GM18498 (cell line): ENCODE measurements at regions not wholly inside any gene's neighbourhood (a gene's known extent, or its start where the extent isn't known, plus 50 kb on each side); places are given as distances from the start of the nearest gene placed in this dataset.
A peak's percentile ranks its signal among the peaks of the same experiment; 100 is the strongest.

Experiments used
- ATAC-seq: cut with Tn5 transposase; IDR thresholded peaks from one replicate; pipeline ENCODE4 v1.9.1; 2021; ENCODE audit warnings: mild to moderate bottlenecking, moderate library complexity; ENCODE audit not compliant: unreplicated experiment

- no peak for ATAC-seq
Observed at GRCh38 chr12:81819991-81820633, 61.0 kb upstream of the PPFIA2 start.

GRCh38 chr12:81815611-81816010 lies 56.5 kb upstream of the PPFIA2 start:
- ATAC-seq: no peak

- ATAC-seq: no peak
Observed at GRCh38 chr12:81811778-81812125, 52.6 kb upstream of the PPFIA2 start.

- ATAC-seq: no peak
Observed at GRCh38 chr12:81811061-81811777, 52.1 kb upstream of the PPFIA2 start.

- peak; percentile 65 for ATAC-seq
Observed at GRCh38 chr12:81809829-81810595, 50.9 kb upstream of the PPFIA2 start.

- ATAC-seq: no peak
Observed at GRCh38 chr12:81809113-81809777, 50.1 kb upstream of the PPFIA2 start.
